ENCODE measurements at regions not wholly inside any gene's neighbourhood (a gene's known extent, or its start where the extent isn't known, plus 50 kb on each side); places are given as distances from the start of the nearest gene placed in this dataset.

GRCh38 chr2:118479020-118479419 lies 368.4 kb downstream of the EN1 start:
- TF ChIP-seq, protein P1, sequence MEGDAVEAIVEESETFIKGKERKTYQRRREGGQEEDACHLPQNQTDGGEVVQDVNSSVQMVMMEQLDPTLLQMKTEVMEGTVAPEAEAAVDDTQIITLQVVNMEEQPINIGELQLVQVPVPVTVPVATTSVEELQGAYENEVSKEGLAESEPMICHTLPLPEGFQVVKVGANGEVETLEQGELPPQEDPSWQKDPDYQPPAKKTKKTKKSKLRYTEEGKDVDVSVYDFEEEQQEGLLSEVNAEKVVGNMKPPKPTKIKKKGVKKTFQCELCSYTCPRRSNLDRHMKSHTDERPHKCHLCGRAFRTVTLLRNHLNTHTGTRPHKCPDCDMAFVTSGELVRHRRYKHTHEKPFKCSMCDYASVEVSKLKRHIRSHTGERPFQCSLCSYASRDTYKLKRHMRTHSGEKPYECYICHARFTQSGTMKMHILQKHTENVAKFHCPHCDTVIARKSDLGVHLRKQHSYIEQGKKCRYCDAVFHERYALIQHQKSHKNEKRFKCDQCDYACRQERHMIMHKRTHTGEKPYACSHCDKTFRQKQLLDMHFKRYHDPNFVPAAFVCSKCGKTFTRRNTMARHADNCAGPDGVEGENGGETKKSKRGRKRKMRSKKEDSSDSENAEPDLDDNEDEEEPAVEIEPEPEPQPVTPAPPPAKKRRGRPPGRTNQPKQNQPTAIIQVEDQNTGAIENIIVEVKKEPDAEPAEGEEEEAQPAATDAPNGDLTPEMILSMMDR (conservative IDR thresholded peaks at IDR 0.05) = no peak
- no peak for TF ChIP-seq ZFX (IDR thresholded peaks at IDR 0.05)
